Lung (tissue), 11 donors: ENCODE measurements at regions not wholly inside any gene's neighbourhood (a gene's known extent, or its start where the extent isn't known, plus 50 kb on each side); places are given as distances from the start of the nearest gene placed in this dataset.

Experiments
- ATAC-seq: fragments of 200-7000 bp; cut with Tn5 transposase; one replicate; pipeline ENCODE4 v1.9.1; 2020; ENCODE audit warnings: moderate number of reproducible peaks; ENCODE audit not compliant: insufficient read depth, low FRiP score
- DNase-seq, 3 donors: peaks; one replicate each; pipeline ENCODE4 v3.0.0-alpha.2; 2013 to 2017
- H3K27ac ChIP-seq, 2 donors: one replicate each; pipeline ENCODE4 v1.5.1; 2013; ENCODE audit warnings: mild to moderate bottlenecking in 2 of 2, moderate library complexity in 2 of 2, control low read depth in 1 of 2, inconsistent platforms in 1 of 2, low read depth in 1 of 2, low read length in 1 of 2
- H3K27me3 ChIP-seq, 3 donors: one replicate each; pipeline ENCODE4 v1.5.1; 2013; ENCODE audit warnings: low read length in 2 of 3; ENCODE audit not compliant: control insufficient read depth in 3 of 3, insufficient read depth in 3 of 3
- H3K36me3 ChIP-seq, 4 donors: one replicate each; pipeline ENCODE4 v1.5.1; 2013; ENCODE audit warnings: low read length in 4 of 4, mild to moderate bottlenecking in 1 of 4, moderate library complexity in 1 of 4; ENCODE audit not compliant: control insufficient read depth in 4 of 4, insufficient read depth in 4 of 4
- H3K4me1 ChIP-seq, 5 donors: one replicate each; pipeline ENCODE4 v1.5.1; 2013; ENCODE audit warnings: low read length in 5 of 5, mild to moderate bottlenecking in 2 of 5, moderate library complexity in 1 of 5; ENCODE audit not compliant: control insufficient read depth in 5 of 5, insufficient read depth in 5 of 5
- H3K4me3 ChIP-seq: one replicate; pipeline ENCODE4 v1.5.1; 2013; ENCODE audit warnings: mild to moderate bottlenecking, control low read depth, moderate library complexity
- H3K9ac ChIP-seq, 2 donors: one replicate each; pipeline ENCODE4 v1.5.1; 2013; ENCODE audit warnings: low read length in 2 of 2, control low read depth in 1 of 2; ENCODE audit not compliant: insufficient read depth in 1 of 2
- H3K9me3 ChIP-seq, 4 donors: one replicate each; pipeline ENCODE4 v1.5.1; 2013; ENCODE audit warnings: low read length in 3 of 4, mild to moderate bottlenecking in 1 of 4, moderate library complexity in 1 of 4; ENCODE audit not compliant: control insufficient read depth in 4 of 4, insufficient read depth in 3 of 4
- CTCF ChIP-seq: IDR thresholded peaks from 2 replicates; pipeline ENCODE4 v1.5.1; 2012; ENCODE audit warnings: mild to moderate bottlenecking; ENCODE audit errors: control extremely low read depth, extremely low read depth
- WGBS, 2 donors: extraction: QIAGEN DNeasy Blood & Tissue Kit; methylation state at CpG; one replicate each; pipeline ENCODE4 v1.1.7; 2013; 5-methylcytosine and 5-hydroxymethylcytosine counted together
- donor health status: control.
- donor health status: control.
- donor health status: Bipolar disorder and iron deficiency.
- donor health status: healthy.
- donor health status: DM: yes; HTN: yes; CAD: no.

DNA sequence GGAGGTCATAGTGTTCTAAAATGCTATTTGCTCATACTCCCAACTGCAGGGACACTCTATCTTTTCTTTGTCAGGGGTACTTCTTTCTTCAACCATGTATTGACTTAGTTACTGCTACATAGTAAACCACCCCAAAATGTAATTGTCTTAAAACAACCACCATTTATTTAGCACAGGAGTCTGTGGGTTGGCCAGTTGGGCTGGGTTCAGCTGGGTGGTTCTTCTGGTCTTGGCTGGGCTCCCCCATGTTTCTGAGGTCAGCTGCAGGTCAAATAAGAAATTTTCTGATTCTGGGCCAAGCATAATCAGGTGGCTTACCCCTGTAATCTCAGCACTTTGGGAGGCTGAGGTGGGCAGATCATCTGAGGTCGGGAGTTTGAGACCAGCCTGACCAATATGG is 220.0 kb upstream of the BTBD3 start:
- Histone ChIP-seq H3K4me1 (no peaks in the 10 kb centered on the region), H3K27me3 (no peaks in the 10 kb centered on the region), H3K4me3 (no peak overlapping the region), H3K27ac (no peak overlapping the region), H3K36me3 (no peaks in the 10 kb centered on the region), H3K9ac (no peak overlapping the region), H3K9me3 (peaks cover 0 to 4% (median 0%) of the 10 kb centered on the region in 4 donors)
- ATAC-seq (no peak), DNase-seq (no peak)
- 86 to 95% methylated on average over 1 of the region's 1 CpG for WGBS, 2 donors
- no peak for TF ChIP-seq CTCF

DNA sequence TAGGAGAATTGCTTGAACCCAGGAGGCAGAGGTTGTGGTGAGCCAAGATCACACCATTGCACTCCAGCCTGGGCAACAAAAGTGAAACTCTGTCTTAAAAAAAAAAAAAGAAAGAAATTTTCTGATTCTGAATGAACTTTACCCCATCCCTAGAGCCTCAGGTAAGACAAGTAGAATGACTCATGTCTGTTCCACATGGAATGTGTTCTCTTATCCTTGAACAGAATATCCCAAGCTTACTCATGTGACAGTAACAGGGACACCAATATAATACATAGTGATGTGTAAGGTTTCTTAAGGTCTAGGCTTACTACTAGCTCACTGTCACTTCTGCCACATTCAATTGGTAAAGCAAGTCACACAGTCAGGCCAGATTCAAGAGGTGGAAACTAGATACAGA is 219.6 kb upstream of the BTBD3 start:
- Histone ChIP-seq H3K36me3 (no peaks in the 10 kb centered on the region), H3K27ac (no peak overlapping the region), H3K9ac (no peak overlapping the region), H3K4me3 (no peak overlapping the region), H3K27me3 (no peaks in the 10 kb centered on the region), H3K9me3 (peaks cover 0 to 4% (median 0%) of the 10 kb centered on the region in 4 donors), H3K4me1 (no peaks in the 10 kb centered on the region)
- no peak for ATAC-seq
- no peak for DNase-seq
- no peak for TF ChIP-seq CTCF

GRCh38 chr20:11700831-11701230 is 216.9 kb upstream of the BTBD3 start:
- Histone ChIP-seq H3K4me1 (no peaks in the 10 kb centered on the region), H3K4me3 (no peak overlapping the region), H3K36me3 (no peaks in the 10 kb centered on the region), H3K9ac (no peak overlapping the region), H3K27me3 (no peaks in the 10 kb centered on the region), H3K27ac (no peak overlapping the region), H3K9me3 (peaks cover 0 to 4% (median 0%) of the 10 kb centered on the region in 4 donors)
- TF ChIP-seq CTCF, result no peak
- WGBS, 2 donors, result 32 to 50% methylated on average over 5 of the region's 5 CpGs
- DNase-seq, result no peak
- ATAC-seq, result no peak

DNA sequence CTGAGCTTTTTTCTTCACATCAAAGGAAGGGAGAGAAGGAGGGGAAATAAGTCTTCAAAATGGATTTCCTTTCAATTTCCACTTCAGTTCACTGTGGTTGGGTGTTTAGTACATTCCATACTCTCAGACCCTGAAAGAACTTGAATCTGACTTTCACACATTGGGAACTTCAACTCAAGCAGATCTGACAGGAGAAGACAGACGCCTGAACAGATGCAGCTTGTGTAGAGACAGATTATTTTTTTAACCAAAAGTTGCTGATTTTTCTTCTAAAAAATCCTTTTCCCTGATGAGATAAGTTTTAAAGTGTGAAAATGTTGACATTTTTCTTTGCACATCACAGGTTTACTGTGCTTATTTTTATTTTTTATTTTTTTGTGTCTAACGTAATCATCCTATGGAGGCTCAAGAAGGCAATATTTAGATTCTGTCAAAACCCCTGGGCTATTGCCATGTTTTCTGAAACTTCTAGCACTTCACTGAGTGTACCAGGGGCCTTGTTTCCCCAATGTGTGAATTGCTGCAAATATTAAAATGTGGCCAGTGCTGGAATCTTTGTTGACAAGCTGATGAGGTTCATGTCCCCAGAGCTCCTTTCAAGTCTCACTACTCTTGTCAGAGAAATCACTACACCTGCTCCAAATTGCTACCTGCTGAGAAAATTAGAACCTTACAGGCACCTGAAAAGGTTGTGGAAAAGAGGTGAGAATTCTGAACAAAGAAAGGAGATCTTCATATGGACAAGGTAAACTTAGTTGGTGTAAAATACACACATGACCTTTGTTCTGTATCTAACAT is 214.8 kb upstream of the BTBD3 start:
- H3K27me3 ChIP-seq, result no peaks in the 10 kb centered on the region
- no peak for DNase-seq
- H3K27ac ChIP-seq, result no peak overlapping the region
- H3K9ac ChIP-seq, result no peak overlapping the region
- no peaks in the 10 kb centered on the region for H3K4me1 ChIP-seq
- no peak for TF ChIP-seq CTCF
- ATAC-seq, result no peak
- no peak overlapping the region for H3K4me3 ChIP-seq
- no peaks in the 10 kb centered on the region for H3K9me3 ChIP-seq
- WGBS, 2 donors, result 83 to 89% methylated on average over 2 of the region's 2 CpGs
- H3K36me3 ChIP-seq, result no peaks in the 10 kb centered on the region
